Iris pigment epithelial cell (primary cell): ENCODE measurements at regions not wholly inside any gene's neighbourhood (a gene's known extent, or its start where the extent isn't known, plus 50 kb on each side); places are given as distances from the start of the nearest gene placed in this dataset.
"Not testable (repeated sequence)": the region's sequence is repeated elsewhere in the genome, so short reads cannot be mapped to it uniquely, and the experiment has no call there.

ENCODE experiments used
- DNase-seq: peaks from one replicate; pipeline ENCODE4 v3.0.0-alpha.2; 2011; ENCODE audit warnings: low read depth

DNA sequence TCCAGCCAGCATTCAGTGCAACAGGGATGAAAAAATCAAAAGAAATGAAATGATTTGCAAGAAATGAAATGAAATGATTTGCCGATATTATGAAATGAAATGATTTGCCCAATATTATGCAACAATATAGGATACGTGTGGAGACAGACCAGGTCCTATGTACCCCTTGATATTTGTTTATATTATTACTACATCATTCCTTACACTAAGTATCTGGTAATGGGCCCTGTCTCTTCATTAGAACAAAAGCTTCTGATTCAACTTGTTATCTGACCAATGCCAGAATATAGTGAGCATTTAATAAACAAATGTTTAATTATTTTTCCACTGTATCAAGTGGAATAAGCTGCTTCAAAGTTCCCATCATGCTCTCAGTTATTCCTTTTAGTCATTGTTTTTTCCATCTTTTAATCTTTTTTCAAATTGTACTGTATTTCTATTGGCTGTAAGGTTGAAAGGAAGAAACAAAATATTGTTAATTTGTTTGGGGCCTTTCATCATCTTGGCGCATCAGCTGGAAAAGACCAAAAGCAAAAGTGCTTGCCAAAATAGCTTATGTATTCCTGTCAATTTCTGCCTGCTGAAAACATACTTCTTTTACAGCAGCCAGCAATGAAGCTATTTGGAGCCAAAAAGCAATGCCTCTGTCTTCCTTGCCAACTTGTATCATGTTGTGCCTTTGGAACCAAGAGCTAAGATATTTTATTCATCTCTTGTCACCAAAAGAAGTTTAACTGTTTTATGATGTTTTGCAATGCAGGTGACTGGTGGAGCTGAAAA, 2314.9 kb downstream of the LRRC4C start:
- no peak for DNase-seq

DNA sequence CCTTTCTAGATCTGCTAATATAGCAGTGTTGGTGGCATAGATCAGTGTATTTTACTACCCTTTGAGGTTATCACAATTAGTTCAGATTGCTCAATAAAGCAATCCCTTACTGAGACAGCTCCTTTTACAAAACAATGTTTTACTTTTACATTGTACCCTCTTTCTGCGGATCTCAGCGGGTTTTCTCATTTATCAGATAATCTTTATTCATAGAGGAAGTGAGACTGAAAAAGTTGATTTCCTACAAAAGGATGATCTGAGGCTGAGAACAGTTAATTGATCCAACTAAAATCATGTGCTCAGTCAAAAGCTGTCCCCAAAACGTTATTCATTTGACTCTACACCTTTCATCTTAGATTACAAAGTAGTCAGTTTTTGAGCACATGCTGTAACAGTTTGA, 2319.9 kb downstream of the LRRC4C start:
- DNase-seq = no peak

DNA sequence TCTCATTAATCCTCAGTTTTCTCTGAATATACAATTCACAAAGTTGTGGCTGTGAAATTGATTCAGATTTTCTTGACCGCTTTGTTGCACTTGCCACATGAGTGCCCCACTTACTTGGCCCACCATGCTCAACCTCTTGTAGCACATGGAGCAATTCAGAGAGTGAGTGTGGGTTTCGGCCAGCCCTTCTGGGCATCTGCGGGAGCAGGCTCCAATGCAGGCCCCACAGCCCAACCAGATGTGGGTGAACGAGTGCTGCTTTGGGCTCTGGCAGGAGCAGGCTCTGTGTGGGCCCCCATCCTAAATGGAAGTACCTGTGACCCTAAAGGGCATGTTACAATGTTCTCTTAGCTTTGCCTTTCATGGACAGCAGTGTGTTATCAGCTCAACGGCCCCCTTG, 2338.6 kb downstream of the LRRC4C start:
- no peak for DNase-seq

- DNase-seq = no peak
These were observed 2345.8 kb downstream of the LRRC4C start for GRCh38 chr11:39113606-39114005.

- DNase-seq = no peak
These were observed 2357.2 kb downstream of the LRRC4C start for GRCh38 chr11:39102236-39102635.

DNA sequence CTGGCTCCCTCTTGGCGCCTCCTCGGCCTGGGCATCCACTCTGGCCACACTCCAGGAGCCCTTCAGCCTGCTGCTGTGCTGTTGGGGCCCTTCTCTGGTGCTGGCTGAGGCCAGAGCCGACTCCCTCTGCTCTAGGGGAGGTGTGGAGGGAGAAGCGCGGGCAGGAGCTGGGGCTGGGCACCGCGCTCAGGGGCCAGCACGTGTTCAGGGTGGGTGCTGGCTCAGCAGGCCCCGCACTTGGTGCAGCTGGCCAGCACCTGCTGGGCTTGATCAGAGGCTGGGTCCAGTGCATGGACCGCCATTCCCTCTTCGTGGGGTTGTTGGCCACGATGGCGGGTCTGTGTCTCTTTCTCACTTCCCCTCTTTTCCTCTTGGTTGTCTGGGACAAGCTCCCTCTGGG, 2381.0 kb downstream of the LRRC4C start:
- no peak for DNase-seq

- no peak for DNase-seq
These were observed 2421.8 kb downstream of the LRRC4C start for GRCh38 chr11:39037611-39038010.

GRCh38 chr11:39036021-39036420, 2423.4 kb downstream of the LRRC4C start:
- DNase-seq = no peak

DNA sequence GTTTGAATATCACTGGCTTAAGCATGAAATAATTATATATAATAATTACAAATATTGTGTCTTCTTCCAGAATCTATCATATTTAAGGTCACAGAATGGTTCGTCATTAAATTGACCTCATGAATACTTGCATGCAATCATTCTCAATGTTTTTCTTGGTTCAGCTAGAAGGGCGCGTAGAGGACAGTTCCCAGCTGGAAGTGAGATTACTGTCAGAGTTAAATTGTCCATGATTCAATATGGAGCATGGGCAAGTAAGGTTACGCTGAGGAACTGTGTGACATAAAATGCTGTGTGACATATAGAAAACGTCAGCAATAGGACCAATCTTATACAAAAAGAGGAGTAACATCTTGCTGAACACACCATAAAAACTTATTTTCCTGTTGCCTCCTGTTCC, 2423.5 kb upstream of the RAG2 start:
- DNase-seq = no peak

DNA sequence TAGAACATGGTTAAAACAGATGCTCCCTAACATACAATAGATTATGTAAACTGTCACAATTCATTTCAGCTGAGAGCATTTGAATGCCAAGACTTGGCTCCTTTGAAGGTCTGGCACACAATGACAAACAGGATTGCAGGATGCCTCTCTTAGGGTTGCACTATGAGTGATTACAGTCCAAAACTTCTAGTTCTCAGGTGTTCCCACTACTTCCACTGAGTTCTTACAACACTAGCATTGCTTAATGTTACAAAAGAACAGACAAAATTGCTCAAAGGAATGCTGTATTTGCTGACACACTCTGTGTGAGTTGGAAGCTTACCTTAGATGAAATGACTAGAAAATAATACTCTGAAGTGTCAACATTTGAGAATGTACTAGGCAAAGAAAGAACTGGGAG, 2413.8 kb upstream of the RAG2 start:
- DNase-seq = no peak

DNA sequence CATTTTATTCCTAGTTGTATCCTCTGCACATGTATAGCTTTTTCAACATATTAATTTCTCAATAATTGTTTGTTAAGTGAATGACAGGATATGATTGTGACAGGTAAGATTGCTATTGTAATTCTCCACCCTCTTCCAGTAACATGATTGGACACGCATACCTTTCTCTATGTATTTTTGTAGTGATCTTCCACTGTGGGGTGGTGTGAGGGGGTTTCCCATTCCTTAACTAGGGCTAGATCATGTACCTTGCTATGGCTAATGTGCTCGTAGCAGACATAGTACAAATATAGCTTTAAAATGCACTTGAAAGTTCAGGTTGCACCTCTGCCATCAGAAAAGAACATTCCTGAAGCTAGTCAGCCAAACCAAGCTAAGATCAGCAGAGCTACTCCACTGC, 2392.8 kb upstream of the RAG2 start:
- no peak for DNase-seq

- no peak for DNase-seq
These were observed 2392.1 kb upstream of the RAG2 start for GRCh38 chr11:38990139-38990538.

DNA sequence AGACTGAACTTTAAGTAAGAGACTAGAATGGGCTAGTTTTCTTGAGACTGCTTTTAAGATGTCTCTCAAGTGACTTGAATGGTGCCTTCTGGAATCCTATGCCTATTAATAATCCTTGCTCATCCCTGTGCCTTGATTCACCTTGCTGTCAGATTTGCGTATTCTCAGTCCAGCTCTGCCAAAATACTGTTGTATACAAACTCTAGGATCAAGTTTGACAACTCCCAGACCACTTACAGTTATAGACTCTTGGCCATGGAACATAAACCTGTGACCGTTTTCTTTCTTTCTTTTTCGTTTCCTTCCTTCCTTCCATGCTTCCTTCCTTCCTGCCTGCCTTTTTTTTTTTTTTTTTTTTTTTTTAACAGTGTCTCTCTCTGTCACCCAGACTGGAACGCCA, 2390.9 kb upstream of the RAG2 start:
- DNase-seq = no peak

DNA sequence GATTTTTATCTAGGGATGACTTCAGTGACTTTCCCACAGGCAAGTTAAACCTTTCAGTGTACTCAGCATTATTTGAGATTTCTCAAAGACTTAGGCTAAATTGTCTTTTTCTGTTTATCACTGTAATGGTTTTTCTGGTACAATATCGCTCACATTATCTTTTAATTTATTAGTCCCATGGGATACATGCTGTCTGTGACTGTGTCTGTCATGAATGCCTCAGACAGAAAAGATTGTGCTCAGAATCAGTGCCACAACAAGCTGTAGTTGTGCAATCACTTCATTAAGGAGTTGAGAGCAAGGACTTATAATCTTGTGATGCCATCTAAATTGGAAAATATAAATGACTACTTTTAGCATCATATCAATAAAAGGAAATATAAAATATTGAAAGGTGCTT, 2374.2 kb upstream of the RAG2 start:
- no peak for DNase-seq

- DNase-seq = no peak
These were observed 2373.1 kb upstream of the RAG2 start for GRCh38 chr11:38971141-38971540.

DNA sequence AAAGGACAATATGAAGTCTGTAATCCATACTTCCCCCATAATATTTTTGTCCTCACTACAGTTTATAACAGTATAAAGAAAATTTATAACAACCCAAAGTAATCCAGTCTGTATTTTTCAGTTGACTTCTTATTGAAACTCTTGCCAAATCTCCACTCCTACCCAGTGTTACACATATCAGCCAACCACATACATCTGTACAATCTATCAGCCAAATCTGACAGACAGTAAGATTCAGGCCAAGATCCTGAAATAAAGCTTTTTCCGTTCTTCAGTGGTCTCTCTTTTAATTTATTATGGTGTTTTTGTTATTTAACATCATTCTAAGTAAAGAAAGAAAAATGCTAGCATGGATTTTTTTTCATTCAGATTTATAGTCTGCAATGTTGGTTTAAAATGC, 2370.9 kb upstream of the RAG2 start:
- DNase-seq = no peak

GRCh38 chr11:38952698-38953097, 2354.7 kb upstream of the RAG2 start:
- DNase-seq = no peak

- no peak for DNase-seq
These were observed 2352.8 kb upstream of the RAG2 start for GRCh38 chr11:38950867-38951266.

DNA sequence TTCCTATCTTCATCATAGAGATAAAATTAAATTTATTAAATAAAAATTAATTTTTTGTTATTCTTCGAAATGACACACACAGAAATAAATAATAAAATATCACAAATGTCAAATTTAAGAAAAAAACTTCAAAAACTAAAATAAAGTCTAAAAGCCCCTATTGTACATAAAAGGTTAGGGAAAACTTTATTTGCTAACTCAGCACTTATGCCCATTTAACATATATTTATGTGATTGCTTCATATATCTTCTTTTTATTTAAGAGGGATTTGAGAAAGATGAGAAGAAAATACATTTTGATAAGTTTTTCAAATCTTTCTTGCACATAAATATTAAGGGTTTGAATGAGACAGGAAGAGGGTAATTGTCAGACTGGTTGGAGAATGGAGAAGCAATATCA, 2350.4 kb upstream of the RAG2 start:
- DNase-seq = no peak

GRCh38 chr11:38937709-38938108, 2339.7 kb upstream of the RAG2 start:
- no peak for DNase-seq

DNA sequence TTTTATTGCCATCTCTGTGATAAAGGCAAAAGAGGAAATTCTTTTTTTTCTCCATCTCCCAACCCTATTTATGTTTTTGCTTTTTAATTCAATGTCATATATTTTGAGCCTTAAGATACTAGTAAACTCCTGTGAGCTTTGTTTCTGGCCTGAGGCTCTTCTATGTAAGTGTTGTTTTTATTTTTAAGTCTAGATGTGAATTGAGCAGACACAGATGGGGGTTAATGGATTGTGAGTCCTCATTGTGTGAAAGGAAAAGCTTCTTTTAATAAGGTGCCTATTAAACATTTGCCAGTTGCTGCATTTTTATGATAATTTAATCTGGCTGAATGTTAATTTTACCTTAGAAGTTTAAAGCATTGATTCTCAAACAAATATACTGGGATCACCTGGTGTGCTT, 2337.9 kb upstream of the RAG2 start:
- DNase-seq = no peak

DNA sequence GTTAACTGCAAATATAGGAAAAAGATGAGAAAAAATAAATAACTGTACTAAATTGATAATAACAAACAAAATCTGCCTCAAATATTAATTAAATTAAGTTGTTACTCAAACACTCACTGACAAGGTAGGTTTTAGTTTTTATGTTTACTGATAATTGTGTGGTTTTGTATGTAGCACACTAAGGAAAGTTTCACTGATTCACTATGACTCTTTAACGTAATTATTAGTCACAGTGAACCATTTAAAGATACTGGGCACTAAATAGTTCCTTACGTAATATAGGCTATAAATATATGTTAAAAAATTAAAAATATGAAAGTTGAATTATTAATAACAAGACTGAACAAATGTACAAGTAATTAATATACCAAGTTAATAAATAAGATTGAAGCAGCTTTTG, 2330.0 kb upstream of the RAG2 start:
- DNase-seq = no peak

GRCh38 chr11:38924644-38925043, 2326.6 kb upstream of the RAG2 start:
- no peak for DNase-seq

GRCh38 chr11:38900211-38900610, 2302.2 kb upstream of the RAG2 start:
- no peak for DNase-seq

GRCh38 chr11:38894201-38894600, 2296.2 kb upstream of the RAG2 start:
- not testable (repeated sequence) for DNase-seq
